Psoas muscle (tissue), 7 donors: ENCODE measurements at regions not wholly inside any gene's neighbourhood (a gene's known extent, or its start where the extent isn't known, plus 50 kb on each side); places are given as distances from the start of the nearest gene placed in this dataset.

Source experiments
- ATAC-seq, 4 donors: fragments of 200-7000 bp; cut with Tn5 transposase; one replicate each; pipeline ENCODE4 v1.9.1; 2020; ENCODE audit warnings: moderate library complexity in 3 of 4, mild to moderate bottlenecking in 2 of 4
- DNase-seq, 2 donors: peaks; one replicate each; pipeline ENCODE4 v3.0.0-alpha.2; 2020
- H3K27ac ChIP-seq: fragments of 200-600 bp; one replicate; pipeline ENCODE4 v1.8.0; 2022
- H3K27me3 ChIP-seq, 3 donors: fragments of 200-600 bp in 1 of 3; one replicate each; pipeline versions ENCODE4 v1.6.1 to v1.8.0; 2013 to 2022; ENCODE audit warnings: low read length in 2 of 3, mild to moderate bottlenecking in 2 of 3, moderate library complexity in 1 of 3; ENCODE audit not compliant: insufficient read depth in 3 of 3
- H3K36me3 ChIP-seq, 2 donors: fragments of 200-600 bp in 1 of 2; one replicate each; pipeline versions ENCODE4 v1.6.1 to v1.8.0; 2013 to 2022; ENCODE audit warnings: low read depth in 1 of 2, mild to moderate bottlenecking in 1 of 2, moderate library complexity in 1 of 2; ENCODE audit not compliant: insufficient read depth in 1 of 2
- H3K4me1 ChIP-seq: fragments of 200-600 bp; one replicate; pipeline ENCODE4 v1.8.0; 2022
- H3K4me3 ChIP-seq: fragments of 200-600 bp; one replicate; pipeline ENCODE4 v1.8.0; 2022; ENCODE audit warnings: mild to moderate bottlenecking
- H3K9me3 ChIP-seq: fragments of 200-600 bp; one replicate; pipeline ENCODE4 v1.8.0; 2022
- WGBS, 3 donors: extraction: QIAGEN DNeasy Blood & Tissue Kit; methylation state at CpG; one replicate each; pipeline versions ENCODE4 v1.1.6 to v1.1.7; 2013; 5-methylcytosine and 5-hydroxymethylcytosine counted together
- intact Hi-C, 2 donors: fragments of 100-400 bp; cut with DNase I; formaldehyde crosslinking; loops; one replicate each; pipeline versions ENCODE4 v1.11.0 to v1.14.2; 2022
- TF ChIP-seq, protein P1 (sequence below): fragments of 200-600 bp; IDR thresholded peaks from one replicate; pipeline ENCODE4 v1.8.0; 2022; ENCODE audit warnings: antibody characterized with exemption
- donor health status: healthy with polysubstance abuse.
- donor health status: DM: no; HTN: no; CAD: no; lungs with moderate emphysema.
- donor health status: Bipolar disorder and iron deficiency.
- donor health status: healthy.
- donor health status: DM: yes; HTN: yes; CAD: no.
- donor health status: DM: no; HTN: no; CAD: no.
- donor health status: DM: yes; HTN: yes; CAD: no.

DNA sequence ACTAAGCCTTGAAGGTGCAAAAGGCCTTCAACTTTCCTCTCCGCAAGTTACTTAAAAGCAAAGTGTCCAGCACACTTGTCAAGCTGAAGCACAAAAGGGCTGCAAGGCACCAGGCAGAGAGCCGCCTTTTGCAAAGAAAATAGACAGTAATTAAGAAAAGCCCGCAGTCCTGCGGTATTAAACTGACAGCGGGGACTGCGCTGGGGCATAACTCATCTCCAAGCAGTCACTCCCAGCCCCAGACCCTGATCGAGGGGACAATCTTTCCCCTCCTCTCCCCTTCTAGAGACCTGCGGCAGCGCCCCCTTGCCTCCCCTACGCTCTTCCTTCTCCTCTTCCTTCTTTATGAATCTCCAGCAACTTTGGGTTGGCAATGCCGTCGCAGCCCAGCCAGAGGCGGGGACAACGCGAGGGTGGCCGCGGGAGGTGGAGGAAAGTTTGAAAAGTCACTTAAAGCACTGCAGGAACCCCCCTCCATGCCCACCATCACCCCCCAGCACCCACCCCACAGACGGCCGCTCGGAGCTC lies 200.9 kb upstream of the CAND1 start:
- Histone ChIP-seq H3K4me3 (peak overlapping the region; percentile 76), H3K4me1 (no peaks in the 10 kb centered on the region), H3K36me3 (no peaks in the 10 kb centered on the region), H3K9me3 (no peaks in the 10 kb centered on the region), H3K27me3 (no peaks in the 10 kb centered on the region), H3K27ac (no peak overlapping the region)
- DNase-seq: no peak
- peak in 2 of 4 donors; percentile 7 to 13 for ATAC-seq
- intact Hi-C loops: no loop called here
- TF ChIP-seq, protein P1, sequence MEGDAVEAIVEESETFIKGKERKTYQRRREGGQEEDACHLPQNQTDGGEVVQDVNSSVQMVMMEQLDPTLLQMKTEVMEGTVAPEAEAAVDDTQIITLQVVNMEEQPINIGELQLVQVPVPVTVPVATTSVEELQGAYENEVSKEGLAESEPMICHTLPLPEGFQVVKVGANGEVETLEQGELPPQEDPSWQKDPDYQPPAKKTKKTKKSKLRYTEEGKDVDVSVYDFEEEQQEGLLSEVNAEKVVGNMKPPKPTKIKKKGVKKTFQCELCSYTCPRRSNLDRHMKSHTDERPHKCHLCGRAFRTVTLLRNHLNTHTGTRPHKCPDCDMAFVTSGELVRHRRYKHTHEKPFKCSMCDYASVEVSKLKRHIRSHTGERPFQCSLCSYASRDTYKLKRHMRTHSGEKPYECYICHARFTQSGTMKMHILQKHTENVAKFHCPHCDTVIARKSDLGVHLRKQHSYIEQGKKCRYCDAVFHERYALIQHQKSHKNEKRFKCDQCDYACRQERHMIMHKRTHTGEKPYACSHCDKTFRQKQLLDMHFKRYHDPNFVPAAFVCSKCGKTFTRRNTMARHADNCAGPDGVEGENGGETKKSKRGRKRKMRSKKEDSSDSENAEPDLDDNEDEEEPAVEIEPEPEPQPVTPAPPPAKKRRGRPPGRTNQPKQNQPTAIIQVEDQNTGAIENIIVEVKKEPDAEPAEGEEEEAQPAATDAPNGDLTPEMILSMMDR: no peak
- WGBS, 3 donors: 3 to 4% (median 3%) methylated on average over 20 of the region's 20 CpGs

DNA sequence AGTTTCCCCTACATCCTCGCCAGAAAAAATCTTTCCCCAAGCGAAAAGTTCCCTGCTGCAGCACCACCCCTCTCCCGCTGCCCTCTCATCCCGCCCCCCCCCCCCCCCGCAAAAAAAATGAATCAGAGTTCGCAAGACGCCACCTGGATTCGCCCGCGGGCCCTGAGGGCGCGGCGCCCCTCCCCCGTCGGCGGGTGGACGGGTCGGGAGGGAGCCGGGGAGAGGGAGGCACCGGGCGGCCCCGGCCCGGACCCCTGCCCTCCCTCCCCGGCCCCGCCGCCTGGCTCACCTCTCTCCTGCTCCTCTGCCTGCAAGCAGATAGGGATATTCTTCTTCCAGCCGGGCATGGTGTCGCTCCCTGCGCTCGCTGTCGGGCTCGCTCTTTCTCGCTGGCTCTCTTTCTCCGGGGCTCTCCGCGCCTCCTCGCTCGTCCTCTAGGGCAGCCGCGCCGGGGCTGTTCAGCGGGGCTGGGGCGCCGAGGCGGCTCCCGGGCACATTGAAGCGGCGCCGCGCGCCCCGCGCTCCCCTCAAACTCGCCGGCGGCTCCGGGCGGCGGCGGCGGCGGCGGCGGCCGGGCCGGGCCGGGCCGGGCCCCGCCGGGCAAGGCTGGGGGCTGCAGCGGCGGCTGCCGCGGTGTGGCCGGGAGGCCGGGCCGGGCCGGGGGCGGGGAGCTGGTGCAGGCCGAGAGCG lies 200.3 kb upstream of the CAND1 start:
- no peaks in the 10 kb centered on the region for H3K9me3 ChIP-seq
- no peak overlapping the region for H3K27ac ChIP-seq
- WGBS, 3 donors: 0 to 1% (median 1%) methylated on average over 33 to 79 of the region's 81 CpGs
- no peaks in the 10 kb centered on the region for H3K27me3 ChIP-seq
- ATAC-seq (peak; percentile 59 to 84 (median 73)), DNase-seq (peak; percentile 27 to 52)
- no peaks in the 10 kb centered on the region for H3K36me3 ChIP-seq
- no peaks in the 10 kb centered on the region for H3K4me1 ChIP-seq
- TF ChIP-seq, protein P1: no peak
- peak overlapping the region; percentile 76 for H3K4me3 ChIP-seq
- intact Hi-C loops: no loop called here

DNA sequence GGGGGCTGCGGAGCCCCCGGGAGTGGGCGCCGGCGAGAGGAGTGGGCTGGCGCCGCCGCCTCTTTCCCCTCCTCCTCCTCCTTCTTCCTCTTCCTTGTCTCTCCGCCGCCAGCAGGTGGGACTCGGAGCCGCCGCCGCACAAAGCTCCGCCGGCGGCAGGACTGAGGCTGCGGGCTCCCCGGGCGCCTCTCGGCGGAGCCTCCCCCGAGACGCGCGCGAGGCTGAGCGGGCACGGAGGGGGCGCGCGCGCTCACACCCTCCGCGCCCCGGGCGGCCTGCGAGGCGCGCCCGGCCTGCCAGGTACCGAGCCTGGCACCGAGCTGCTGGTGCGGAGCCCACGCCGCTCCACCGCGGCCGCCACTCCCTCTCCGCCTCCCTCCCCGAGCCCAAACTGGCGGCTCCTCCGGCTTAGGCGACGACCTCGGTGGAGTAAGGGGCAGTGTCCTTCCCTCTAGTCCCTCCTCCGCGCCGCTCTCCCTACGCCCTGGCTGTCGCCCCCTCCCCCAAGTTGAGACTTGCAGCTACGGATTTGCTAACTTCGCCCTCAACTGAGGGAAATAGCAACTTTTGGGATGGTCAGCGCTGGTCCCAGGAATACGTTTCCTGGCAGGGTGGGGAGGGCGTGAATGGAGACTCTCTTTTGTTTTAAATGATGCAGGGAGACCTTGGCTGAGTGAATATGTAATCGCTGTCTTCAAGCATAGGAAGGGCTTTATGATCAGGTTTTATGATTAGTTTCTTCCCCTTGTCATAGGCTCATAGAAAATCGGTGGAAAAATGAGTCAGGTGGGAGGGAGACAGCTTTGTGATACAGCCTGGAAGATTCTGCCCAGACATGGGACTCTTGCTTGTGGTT lies 199.5 kb upstream of the CAND1 start:
- WGBS, 3 donors: 3 to 7% (median 4%) methylated on average over 29 to 68 of the region's 68 CpGs
- Histone ChIP-seq H3K27ac (no peak overlapping the region), H3K9me3 (no peaks in the 10 kb centered on the region), H3K4me1 (no peaks in the 10 kb centered on the region), H3K4me3 (peak overlapping the region; percentile 76), H3K27me3 (no peaks in the 10 kb centered on the region), H3K36me3 (no peaks in the 10 kb centered on the region)
- ATAC-seq (peak; percentile 65 to 85 (median 76)), DNase-seq (peak; percentile 16 to 48)
- intact Hi-C loops: no loop called here
- TF ChIP-seq, protein P1: no peak

DNA sequence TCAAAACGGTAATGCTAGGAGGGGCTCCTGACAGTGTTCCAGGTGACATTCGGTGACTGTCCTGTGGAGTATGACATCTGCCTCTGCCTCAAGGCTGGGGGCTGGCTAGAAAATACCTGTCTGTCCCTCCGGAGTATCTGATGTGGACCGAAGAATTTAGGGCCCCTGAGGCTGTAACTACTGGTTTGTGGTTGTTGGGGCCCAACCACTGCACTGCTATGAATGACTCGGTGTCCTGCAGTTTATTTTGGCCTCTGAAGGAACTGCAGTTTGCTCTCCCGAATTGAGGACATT lies 198.9 kb upstream of the CAND1 start:
- H3K27me3 ChIP-seq: no peaks in the 10 kb centered on the region
- TF ChIP-seq, protein P1: no peak
- no peaks in the 10 kb centered on the region for H3K4me1 ChIP-seq
- intact Hi-C loops: no loop called here
- DNase-seq (no peak), ATAC-seq (no peak)
- 71 to 78% (median 76%) methylated on average over 6 of the region's 6 CpGs for WGBS, 3 donors
- no peaks in the 10 kb centered on the region for H3K9me3 ChIP-seq
- H3K36me3 ChIP-seq: no peaks in the 10 kb centered on the region
- no peak overlapping the region for H3K27ac ChIP-seq
- no peak overlapping the region for H3K4me3 ChIP-seq
